ENCODE measurements at regions not wholly inside any gene's neighbourhood (a gene's known extent, or its start where the extent isn't known, plus 50 kb on each side); places are given as distances from the start of the nearest gene placed in this dataset.

DNA sequence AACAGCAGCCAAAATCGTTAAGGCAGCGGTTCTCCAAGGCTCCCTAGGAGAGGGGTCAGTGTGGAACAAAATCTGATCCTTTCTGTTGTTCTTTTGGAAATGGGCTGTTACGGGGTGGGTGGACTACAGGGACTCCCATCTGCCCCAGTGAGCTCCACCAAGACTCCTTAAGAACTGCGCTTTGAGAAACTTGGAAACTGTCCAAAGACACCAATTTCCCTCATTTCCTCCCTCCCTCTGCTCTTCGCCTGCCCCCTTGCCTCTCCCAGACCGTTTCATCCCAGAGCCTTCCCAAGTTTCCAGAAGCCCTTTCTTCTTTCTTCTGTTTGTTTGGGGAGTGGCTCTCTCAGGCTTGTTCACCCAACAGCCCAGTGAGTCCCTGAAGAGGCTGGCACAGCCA lies 205.4 kb downstream of the COPRS start:
- DNase-seq (ENCODE audit: low read depth in 1 of 2, low spot score in 2 of 2) (no peak), FAIRE-seq (no peak)
- H3K27me3 ChIP-seq (replicated peaks in 1 of 4; ENCODE audit: control insufficient read depth in 3 of 4, extremely low read depth in 1 of 4, insufficient read depth in 3 of 4, low read length in 3 of 4): no peaks in the 10 kb centered on the region
- H2BK20ac ChIP-seq (ENCODE audit: low read length): no peak overlapping the region
- no peaks in the 10 kb centered on the region for H3K4me1 ChIP-seq (replicated peaks in 1 of 4; ENCODE audit: control insufficient read depth in 3 of 4, insufficient read depth in 4 of 4, low read length in 3 of 4)
- H3K18ac ChIP-seq (ENCODE audit: extremely low read depth, low read length): no peak overlapping the region
- H2BK120ac ChIP-seq (replicated peaks; ENCODE audit: low read depth, low read length): no peak overlapping the region
- H3K79me2 ChIP-seq (ENCODE audit: control insufficient read depth in 1 of 2, insufficient read depth in 2 of 2, low read length in 2 of 2): no peaks in the 10 kb centered on the region
- H2AFZ ChIP-seq (ENCODE audit: low read length): no peak overlapping the region
- H4K5ac ChIP-seq (ENCODE audit: insufficient read length, low read depth, low read length): no peak overlapping the region
- no peaks in the 10 kb centered on the region for H4K20me1 ChIP-seq (replicated peaks in 1 of 2; ENCODE audit: control insufficient read depth in 1 of 2, insufficient read depth in 2 of 2, low read length in 2 of 2)
- H2BK5ac ChIP-seq (ENCODE audit: low read depth, low read length): no peak overlapping the region
- TF ChIP-seq CHD2 (IDR thresholded peaks at IDR 0.05; ENCODE audit: low read length) (no peak), POU5F1 (IDR thresholded peaks at IDR 0.05; ENCODE audit: low read depth, low read length) (no peak), EGR1 (IDR thresholded peaks at IDR 0.05; ENCODE audit: borderline replicate concordance, low read depth, low read length) (no peak), TBP (IDR thresholded peaks at IDR 0.05; ENCODE audit: low read depth, low read length) (no peak), SIRT6 (IDR thresholded peaks at IDR 0.05; ENCODE audit: low read length) (no peak), CBX5 (IDR thresholded peaks at IDR 0.05; ENCODE audit: low read depth, low read length) (no peak), SIX5 (IDR thresholded peaks at IDR 0.05; ENCODE audit: low read depth, low read length) (no peak)
- TF ChIP-seq, protein P1, sequence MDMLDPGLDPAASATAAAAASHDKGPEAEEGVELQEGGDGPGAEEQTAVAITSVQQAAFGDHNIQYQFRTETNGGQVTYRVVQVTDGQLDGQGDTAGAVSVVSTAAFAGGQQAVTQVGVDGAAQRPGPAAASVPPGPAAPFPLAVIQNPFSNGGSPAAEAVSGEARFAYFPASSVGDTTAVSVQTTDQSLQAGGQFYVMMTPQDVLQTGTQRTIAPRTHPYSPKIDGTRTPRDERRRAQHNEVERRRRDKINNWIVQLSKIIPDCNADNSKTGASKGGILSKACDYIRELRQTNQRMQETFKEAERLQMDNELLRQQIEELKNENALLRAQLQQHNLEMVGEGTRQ (IDR thresholded peaks at IDR 0.05; ENCODE audit: low read length): no peak
- TF ChIP-seq, protein P2, sequence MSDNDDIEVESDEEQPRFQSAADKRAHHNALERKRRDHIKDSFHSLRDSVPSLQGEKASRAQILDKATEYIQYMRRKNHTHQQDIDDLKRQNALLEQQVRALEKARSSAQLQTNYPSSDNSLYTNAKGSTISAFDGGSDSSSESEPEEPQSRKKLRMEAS (IDR thresholded peaks at IDR 0.05): no peak
- WGBS, 2 experiments (ENCODE audit: extremely low coverage in 1 of 2, insufficient coverage in 1 of 2, insufficient read length in 1 of 2, insufficient replicate concordance in 2 of 2, low coverage in 1 of 2, low lambda C conversion rate in 2 of 2, missing lambda C conversion rate in 1 of 2): 83% methylated on average over 6 of the region's 6 CpGs; no CpG with 5 or more reads in 1 of the 2 experiments
- no peak overlapping the region for H3K23ac ChIP-seq (ENCODE audit: insufficient read length)
- no peak overlapping the region for H4K8ac ChIP-seq (ENCODE audit: extremely low read depth, insufficient read depth, low read length)
- no peak overlapping the region for H3K4me2 ChIP-seq (ENCODE audit: insufficient read depth in 1 of 2, low read depth in 2 of 2, low read length in 2 of 2)
- H2AK5ac ChIP-seq (ENCODE audit: low read depth, low read length): no peak overlapping the region
- H3K14ac ChIP-seq (ENCODE audit: insufficient read length): no peak overlapping the region
- ChIA-PET CTCF (ENCODE audit: partially characterized antibody) (interaction anchor here (1.7 kb wide), 1 partner anchor 189 kb away, joined by 4 read pairs; no protein-coding TSS in a partner anchor), POLR2A (ENCODE audit: partially characterized antibody) (interaction anchor here (0.6 kb wide), 1 partner anchor 77 kb away, joined by 4 read pairs; no protein-coding TSS in a partner anchor)
- H3K9ac ChIP-seq (replicated peaks in 1 of 4; ENCODE audit: extremely low read depth in 1 of 4, low read depth in 3 of 4, low read length in 3 of 4): no peak overlapping the region
- H3K4ac ChIP-seq (replicated peaks; ENCODE audit: insufficient read length, low read depth, low read length): no peak overlapping the region
- no peaks in the 10 kb centered on the region for H3K23me2 ChIP-seq (ENCODE audit: low read depth, low read length)
- no peak overlapping the region for H3K56ac ChIP-seq (replicated peaks; ENCODE audit: insufficient read length, low read depth, low read length)
- no peak overlapping the region for H2BK12ac ChIP-seq (ENCODE audit: low read depth, low read length)
- no peak overlapping the region for H4K91ac ChIP-seq (replicated peaks; ENCODE audit: insufficient read length, low read length)
- no peaks in the 10 kb centered on the region for H3K9me3 ChIP-seq (ENCODE audit: insufficient read depth in 2 of 2, low read depth in 1 of 2, low read length in 1 of 2)
- no peaks in the 10 kb centered on the region for H3K79me1 ChIP-seq (ENCODE audit: low read depth, low read length)
- no peak overlapping the region for H3K4me3 ChIP-seq (ENCODE audit: extremely low read depth in 1 of 4, insufficient read depth in 2 of 4, low read depth in 3 of 4, low read length in 4 of 4)
- H3K36me3 ChIP-seq (ENCODE audit: control insufficient read depth in 2 of 4, insufficient read depth in 4 of 4, low read length in 3 of 4): no peaks in the 10 kb centered on the region
- H3K27ac ChIP-seq (ENCODE audit: low read depth, low read length): no peak overlapping the region
- H2BK15ac ChIP-seq (ENCODE audit: low read length): no peak overlapping the region

Data from H1 (cell line).